ENCODE measurements at regions not wholly inside any gene's neighbourhood (a gene's known extent, or its start where the extent isn't known, plus 50 kb on each side); places are given as distances from the start of the nearest gene placed in this dataset.

GRCh38 chr5:158115468-158115867, 256.5 kb upstream of the CLINT1 start:
- no peak overlapping the region for H3K27ac ChIP-seq
- intact Hi-C loops (cut with DNase I): no loop called here
- no peaks in the 10 kb centered on the region for H3K36me3 ChIP-seq
- no peak for DNase-seq
- H3K27me3 ChIP-seq: no peaks in the 10 kb centered on the region
- no peaks in the 10 kb centered on the region for H3K4me1 ChIP-seq
- H3K9me3 ChIP-seq: no peaks in the 10 kb centered on the region
- no peak overlapping the region for H3K9ac ChIP-seq (ENCODE audit: low read depth in 2 of 2, low read length in 2 of 2)
- H3K4me3 ChIP-seq: no peak overlapping the region
- no peak for TF ChIP-seq CTCF (IDR thresholded peaks at IDR 0.05)

GRCh38 chr5:158108177-158108576, 249.2 kb upstream of the CLINT1 start:
- Histone ChIP-seq H3K4me3 (no peak overlapping the region), H3K4me1 (no peaks in the 10 kb centered on the region), H3K27ac (no peak overlapping the region), H3K9ac (ENCODE audit: low read depth in 2 of 2, low read length in 2 of 2) (no peak overlapping the region), H3K36me3 (no peaks in the 10 kb centered on the region), H3K9me3 (no peaks in the 10 kb centered on the region), H3K27me3 (no peaks in the 10 kb centered on the region)
- intact Hi-C loops (cut with DNase I): no loop called here
- no peak for DNase-seq
- TF ChIP-seq CTCF (IDR thresholded peaks at IDR 0.05): no peak

GRCh38 chr5:158100373-158100888, 241.5 kb upstream of the CLINT1 start:
- no peak for TF ChIP-seq CTCF (IDR thresholded peaks at IDR 0.05)
- no peak for DNase-seq
- intact Hi-C loops (cut with DNase I): no loop called here
- no peaks in the 10 kb centered on the region for H3K27me3 ChIP-seq
- no peaks in the 10 kb centered on the region for H3K4me1 ChIP-seq
- H3K27ac ChIP-seq: no peak overlapping the region
- H3K9ac ChIP-seq (ENCODE audit: low read depth in 2 of 2, low read length in 2 of 2): no peak overlapping the region
- no peaks in the 10 kb centered on the region for H3K36me3 ChIP-seq
- no peak overlapping the region for H3K4me3 ChIP-seq
- H3K9me3 ChIP-seq: no peaks in the 10 kb centered on the region

- no peaks in the 10 kb centered on the region for H3K9me3 ChIP-seq
- H3K36me3 ChIP-seq: no peaks in the 10 kb centered on the region
- intact Hi-C loops (cut with DNase I): no loop called here
- DNase-seq: no peak
- no peak for TF ChIP-seq CTCF (IDR thresholded peaks at IDR 0.05)
- H3K9ac ChIP-seq (ENCODE audit: low read depth in 2 of 2, low read length in 2 of 2): no peak overlapping the region
- no peaks in the 10 kb centered on the region for H3K27me3 ChIP-seq
- no peak overlapping the region for H3K4me3 ChIP-seq
- no peak overlapping the region for H3K27ac ChIP-seq
- no peaks in the 10 kb centered on the region for H3K4me1 ChIP-seq
Observed at GRCh38 chr5:158099571-158100105, 240.7 kb upstream of the CLINT1 start.

- no peaks in the 10 kb centered on the region for H3K4me1 ChIP-seq
- H3K27me3 ChIP-seq: no peaks in the 10 kb centered on the region
- no peak for DNase-seq
- H3K36me3 ChIP-seq: no peaks in the 10 kb centered on the region
- no peak for TF ChIP-seq CTCF (IDR thresholded peaks at IDR 0.05)
- intact Hi-C loops (cut with DNase I): no loop called here
- H3K27ac ChIP-seq: no peak overlapping the region
- no peak overlapping the region for H3K9ac ChIP-seq (ENCODE audit: low read depth in 2 of 2, low read length in 2 of 2)
- no peak overlapping the region for H3K4me3 ChIP-seq
- H3K9me3 ChIP-seq: no peaks in the 10 kb centered on the region
Observed at GRCh38 chr5:158096835-158097234, 237.9 kb upstream of the CLINT1 start.

Data from colonic mucosa (tissue), 4 donors.